ENCODE measurements at regions not wholly inside any gene's neighbourhood (a gene's known extent, or its start where the extent isn't known, plus 50 kb on each side); places are given as distances from the start of the nearest gene placed in this dataset.

DNA sequence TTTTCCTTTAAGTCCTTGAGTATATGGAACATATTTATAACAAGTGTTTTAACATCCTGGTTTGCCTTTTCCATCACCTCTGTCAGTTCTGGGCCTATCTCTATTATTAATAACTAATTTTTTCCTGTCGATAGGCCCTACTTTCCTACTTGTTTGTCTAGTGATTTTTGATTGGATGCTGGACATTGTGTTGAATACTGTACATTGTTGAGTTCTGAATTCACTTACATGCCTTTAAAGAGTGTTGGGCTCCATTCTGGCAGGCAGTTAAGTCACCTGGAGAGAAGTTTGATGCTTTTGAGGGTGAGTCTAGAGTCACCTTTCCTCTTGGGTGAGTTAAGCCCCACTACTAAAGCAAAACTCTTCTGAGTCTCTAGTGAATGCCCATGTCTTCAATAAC, 77.5 kb upstream of the C14orf180 start:
- Histone ChIP-seq H3K9me3 (ENCODE audit: control insufficient read depth, insufficient read depth, low read length) (no peaks in the 10 kb centered on the region), H3K27me3 (ENCODE audit: control insufficient read depth, insufficient read depth, low read length) (no peaks in the 10 kb centered on the region), H3K4me1 (ENCODE audit: control insufficient read depth, insufficient read depth, low read length) (no peaks in the 10 kb centered on the region), H3K27ac (ENCODE audit: low read length) (no peak overlapping the region), H3K4me3 (ENCODE audit: low read length) (no peak overlapping the region), H3K36me3 (ENCODE audit: control insufficient read depth, insufficient read depth, low read length) (no peaks in the 10 kb centered on the region)
- DNase-seq (ENCODE audit: low read depth, low spot score): no peak
- WGBS (ENCODE audit: insufficient coverage, insufficient read length): no CpG with 5 or more reads among the region's 1 CpG

DNA sequence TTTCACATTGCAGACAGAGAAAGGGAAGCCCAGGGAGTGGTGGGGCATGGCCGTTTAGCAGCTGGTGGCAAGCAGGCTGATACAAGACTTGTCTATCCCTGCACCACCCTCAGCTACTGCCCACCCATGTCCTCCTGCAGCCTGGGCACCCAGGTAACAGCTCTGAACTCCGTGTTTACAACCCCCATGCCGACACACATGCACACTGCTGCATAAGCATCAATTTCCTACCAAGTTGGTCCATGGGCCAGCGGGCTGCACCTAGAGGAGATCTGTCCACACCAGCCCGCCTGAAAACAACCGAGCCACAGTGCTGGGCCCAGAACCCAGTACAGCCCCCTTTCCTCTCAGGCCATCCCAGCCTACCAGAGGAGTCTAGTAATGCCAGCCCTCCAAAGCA, 75.9 kb upstream of the C14orf180 start:
- no CpG with 5 or more reads among the region's 6 CpGs for WGBS (ENCODE audit: insufficient coverage, insufficient read length)
- H3K4me1 ChIP-seq (ENCODE audit: control insufficient read depth, insufficient read depth, low read length): no peaks in the 10 kb centered on the region
- no peaks in the 10 kb centered on the region for H3K27me3 ChIP-seq (ENCODE audit: control insufficient read depth, insufficient read depth, low read length)

DNA sequence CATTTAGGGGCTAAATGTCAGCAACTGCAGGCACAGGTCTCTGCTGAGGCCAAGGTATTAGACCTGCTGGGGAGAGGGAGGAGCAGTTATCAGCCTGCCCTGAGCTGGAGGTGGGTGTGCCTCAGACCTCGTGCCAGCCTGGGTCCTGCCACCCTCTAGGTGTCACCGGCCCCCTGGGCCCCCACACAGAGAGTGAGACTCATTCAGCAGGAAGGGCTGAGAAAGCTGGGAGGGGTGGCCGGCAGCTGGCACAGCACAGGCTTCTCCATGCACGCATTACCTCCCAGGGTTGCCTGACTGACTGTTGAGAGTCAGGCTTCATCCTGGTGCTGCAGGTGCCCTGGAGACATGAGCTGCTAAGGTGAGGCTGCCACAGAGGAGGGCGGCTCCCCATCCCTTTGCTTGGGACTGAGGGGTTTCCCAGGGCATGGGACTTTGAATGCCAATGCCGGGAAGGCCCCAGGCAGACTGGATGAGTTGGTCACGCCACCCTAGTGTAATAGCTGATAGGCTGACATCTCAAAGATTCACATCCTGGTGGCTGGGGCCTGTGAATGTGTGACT, 75.3 kb upstream of the C14orf180 start:
- Histone ChIP-seq H3K9me3 (ENCODE audit: control insufficient read depth, insufficient read depth, low read length) (no peaks in the 10 kb centered on the region), H3K4me1 (ENCODE audit: control insufficient read depth, insufficient read depth, low read length) (no peaks in the 10 kb centered on the region), H3K36me3 (ENCODE audit: control insufficient read depth, insufficient read depth, low read length) (no peaks in the 10 kb centered on the region), H3K4me3 (ENCODE audit: low read length) (no peak overlapping the region), H3K27me3 (ENCODE audit: control insufficient read depth, insufficient read depth, low read length) (no peaks in the 10 kb centered on the region), H3K27ac (ENCODE audit: low read length) (no peak overlapping the region)
- WGBS (ENCODE audit: insufficient coverage, insufficient read length): no CpG with 5 or more reads among the region's 7 CpGs
- DNase-seq (ENCODE audit: low read depth, low spot score): no peak

More for the DNA sequence above, 75.9 kb upstream of the C14orf180 start:
- Histone ChIP-seq H3K36me3 (ENCODE audit: control insufficient read depth, insufficient read depth, low read length) (no peaks in the 10 kb centered on the region), H3K9me3 (ENCODE audit: control insufficient read depth, insufficient read depth, low read length) (no peaks in the 10 kb centered on the region), H3K4me3 (ENCODE audit: low read length) (no peak overlapping the region), H3K27ac (ENCODE audit: low read length) (no peak overlapping the region)
- no peak for DNase-seq (ENCODE audit: low read depth, low spot score)

DNA sequence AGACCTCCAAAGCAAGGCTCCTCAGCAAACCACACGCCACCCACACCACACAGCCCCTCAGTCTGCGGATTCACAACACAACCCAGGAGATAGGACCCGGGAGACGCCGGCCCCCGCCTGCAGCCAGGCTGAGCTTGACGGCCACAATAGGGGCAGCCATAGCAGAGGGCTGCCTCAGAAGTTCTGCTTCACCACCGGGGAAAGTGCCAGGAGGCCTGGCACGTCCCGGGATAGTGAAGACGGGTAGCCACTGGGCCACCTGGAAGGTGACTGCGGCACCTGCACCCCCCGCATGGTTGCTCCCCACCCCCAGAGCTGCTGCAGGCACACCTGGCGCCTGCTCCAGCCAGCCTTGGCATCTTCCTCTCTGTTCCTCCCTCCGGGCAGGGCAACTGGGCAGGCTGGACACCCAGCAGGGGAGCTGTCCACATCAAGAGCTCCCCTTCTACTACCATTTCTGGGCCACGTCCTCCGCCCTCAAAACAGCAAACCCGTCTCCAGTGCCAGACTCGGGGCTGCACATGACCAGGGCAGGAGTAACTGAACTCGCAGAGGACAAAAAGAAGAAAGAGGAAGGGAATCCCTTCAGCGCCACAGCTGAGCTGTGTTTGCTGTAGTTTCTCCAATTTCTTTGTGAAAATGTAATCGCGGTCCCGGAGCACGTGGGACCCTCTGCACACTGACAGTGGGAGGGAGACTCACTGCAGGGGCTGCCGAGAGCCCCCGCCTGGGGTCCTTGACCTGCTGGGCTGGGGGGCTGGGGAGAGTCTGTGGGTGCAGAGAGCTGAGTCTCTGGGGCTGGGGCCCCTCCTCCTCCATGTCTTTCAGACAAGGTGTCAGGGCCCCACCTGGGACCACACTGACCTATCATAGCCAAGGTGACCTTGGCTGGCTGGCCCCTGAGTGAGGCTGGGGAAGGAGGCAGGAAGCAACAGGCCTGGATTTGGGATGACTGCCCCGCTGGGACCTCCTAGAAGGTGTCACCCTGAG, 74.2 kb upstream of the C14orf180 start:
- Histone ChIP-seq H3K9me3 (ENCODE audit: control insufficient read depth, insufficient read depth, low read length) (no peaks in the 10 kb centered on the region), H3K27me3 (ENCODE audit: control insufficient read depth, insufficient read depth, low read length) (no peaks in the 10 kb centered on the region), H3K27ac (ENCODE audit: low read length) (no peak overlapping the region), H3K36me3 (ENCODE audit: control insufficient read depth, insufficient read depth, low read length) (no peaks in the 10 kb centered on the region), H3K4me3 (ENCODE audit: low read length) (no peak overlapping the region), H3K4me1 (ENCODE audit: control insufficient read depth, insufficient read depth, low read length) (no peaks in the 10 kb centered on the region)
- no CpG with 5 or more reads among the region's 28 CpGs for WGBS (ENCODE audit: insufficient coverage, insufficient read length)
- no peak for DNase-seq (ENCODE audit: low read depth, low spot score)

DNA sequence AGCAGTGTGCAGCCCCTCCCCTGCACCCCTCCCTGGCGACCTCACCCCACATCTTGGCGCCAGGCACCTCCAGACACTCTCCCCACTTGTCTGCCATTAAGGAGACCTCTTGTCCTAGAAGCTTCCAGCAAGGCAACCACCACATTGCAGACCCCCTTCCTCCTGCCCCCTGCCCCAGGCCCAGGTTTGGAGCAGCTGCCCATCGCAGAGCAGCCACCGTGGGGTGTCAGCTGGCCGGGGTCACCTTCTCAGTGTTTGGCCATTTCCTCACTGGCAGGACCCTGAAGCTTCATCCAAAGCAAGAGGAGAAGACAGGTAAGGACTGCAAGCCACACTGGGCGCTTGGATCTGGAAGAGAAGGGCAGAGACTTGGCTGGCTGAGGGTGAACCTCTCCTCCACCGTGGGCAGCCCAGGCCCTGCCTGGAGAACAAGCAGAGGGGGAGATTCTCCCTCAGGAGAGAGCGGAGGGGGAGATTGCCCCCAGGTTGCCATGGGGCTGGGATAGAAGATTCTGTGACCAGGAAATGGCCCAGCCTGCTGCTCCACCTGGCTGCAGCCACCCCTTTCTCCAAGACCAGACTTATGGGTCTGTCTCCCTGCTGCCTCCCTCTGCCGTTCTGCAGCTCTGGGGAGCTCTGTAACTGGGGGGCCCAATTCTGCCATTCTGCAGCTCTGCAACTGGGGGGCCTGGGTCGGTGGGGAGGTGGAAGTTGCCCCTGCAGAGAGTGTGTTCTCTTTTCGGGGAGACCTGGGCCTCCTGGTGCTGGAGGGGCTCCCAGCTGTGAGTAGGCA, 72.9 kb upstream of the C14orf180 start:
- H3K27me3 ChIP-seq (ENCODE audit: control insufficient read depth, insufficient read depth, low read length): no peaks in the 10 kb centered on the region
- no peak for DNase-seq (ENCODE audit: low read depth, low spot score)
- H3K27ac ChIP-seq (ENCODE audit: low read length): no peak overlapping the region
- no peaks in the 10 kb centered on the region for H3K9me3 ChIP-seq (ENCODE audit: control insufficient read depth, insufficient read depth, low read length)
- no peaks in the 10 kb centered on the region for H3K36me3 ChIP-seq (ENCODE audit: control insufficient read depth, insufficient read depth, low read length)
- H3K4me1 ChIP-seq (ENCODE audit: control insufficient read depth, insufficient read depth, low read length): no peaks in the 10 kb centered on the region
- WGBS (ENCODE audit: insufficient coverage, insufficient read length): no CpG with 5 or more reads among the region's 11 CpGs
- H3K4me3 ChIP-seq (ENCODE audit: low read length): no peak overlapping the region

DNA sequence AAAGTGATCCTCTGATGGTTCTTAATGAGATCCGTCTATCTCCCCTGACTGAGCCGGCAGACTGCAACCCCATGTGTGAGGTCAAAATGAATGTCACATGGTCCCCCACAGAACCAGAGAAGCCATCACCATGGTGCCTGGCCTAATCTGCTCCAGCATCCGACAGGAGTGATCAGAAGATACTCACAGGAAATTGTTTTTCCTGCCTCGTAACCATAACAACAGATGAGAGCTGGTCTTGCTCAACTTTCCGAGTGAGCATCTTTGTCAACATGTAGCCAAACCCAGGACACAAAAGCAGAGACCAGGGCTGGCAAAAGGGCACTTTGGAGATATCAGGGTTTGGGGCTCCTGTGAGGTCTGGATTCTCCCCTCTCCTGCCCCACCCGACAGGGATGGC, 72.1 kb upstream of the C14orf180 start:
- WGBS (ENCODE audit: insufficient coverage, insufficient read length): no CpG with 5 or more reads among the region's 6 CpGs

DNA sequence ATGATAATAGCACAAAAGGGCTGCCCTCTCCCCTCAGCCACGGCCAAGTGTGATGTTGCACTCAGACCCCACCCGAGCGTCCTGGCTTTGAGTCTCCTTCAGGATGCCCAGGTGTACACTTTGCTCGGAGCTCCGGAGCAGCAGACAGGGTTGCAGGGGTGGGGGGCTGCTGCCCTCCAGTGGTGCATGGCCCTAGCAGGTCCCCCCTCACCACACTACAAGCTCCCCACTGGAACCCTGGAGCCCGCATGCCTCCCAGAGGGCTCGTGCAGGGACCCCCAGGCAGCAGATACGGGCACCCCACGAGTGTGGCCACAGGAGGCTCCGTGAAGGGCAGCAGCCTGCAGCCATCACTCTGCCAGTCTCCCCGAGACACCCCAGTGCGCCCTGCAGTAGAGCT, 69.9 kb upstream of the C14orf180 start:
- no peaks in the 10 kb centered on the region for H3K9me3 ChIP-seq (ENCODE audit: control insufficient read depth, insufficient read depth, low read length)
- no peak overlapping the region for H3K4me3 ChIP-seq (ENCODE audit: low read length)
- no peaks in the 10 kb centered on the region for H3K36me3 ChIP-seq (ENCODE audit: control insufficient read depth, insufficient read depth, low read length)
- no peaks in the 10 kb centered on the region for H3K27me3 ChIP-seq (ENCODE audit: control insufficient read depth, insufficient read depth, low read length)
- no peak overlapping the region for H3K27ac ChIP-seq (ENCODE audit: low read length)
- no peak for DNase-seq (ENCODE audit: low read depth, low spot score)
- no CpG with 5 or more reads among the region's 12 CpGs for WGBS (ENCODE audit: insufficient coverage, insufficient read length)
- no peaks in the 10 kb centered on the region for H3K4me1 ChIP-seq (ENCODE audit: control insufficient read depth, insufficient read depth, low read length)

More for the DNA sequence above, 72.1 kb upstream of the C14orf180 start:
- no peak for DNase-seq (ENCODE audit: low read depth, low spot score)
- Histone ChIP-seq H3K36me3 (ENCODE audit: control insufficient read depth, insufficient read depth, low read length) (no peaks in the 10 kb centered on the region), H3K4me3 (ENCODE audit: low read length) (no peak overlapping the region), H3K27me3 (ENCODE audit: control insufficient read depth, insufficient read depth, low read length) (no peaks in the 10 kb centered on the region), H3K4me1 (ENCODE audit: control insufficient read depth, insufficient read depth, low read length) (no peaks in the 10 kb centered on the region), H3K9me3 (ENCODE audit: control insufficient read depth, insufficient read depth, low read length) (no peaks in the 10 kb centered on the region), H3K27ac (ENCODE audit: low read length) (no peak overlapping the region)

DNA sequence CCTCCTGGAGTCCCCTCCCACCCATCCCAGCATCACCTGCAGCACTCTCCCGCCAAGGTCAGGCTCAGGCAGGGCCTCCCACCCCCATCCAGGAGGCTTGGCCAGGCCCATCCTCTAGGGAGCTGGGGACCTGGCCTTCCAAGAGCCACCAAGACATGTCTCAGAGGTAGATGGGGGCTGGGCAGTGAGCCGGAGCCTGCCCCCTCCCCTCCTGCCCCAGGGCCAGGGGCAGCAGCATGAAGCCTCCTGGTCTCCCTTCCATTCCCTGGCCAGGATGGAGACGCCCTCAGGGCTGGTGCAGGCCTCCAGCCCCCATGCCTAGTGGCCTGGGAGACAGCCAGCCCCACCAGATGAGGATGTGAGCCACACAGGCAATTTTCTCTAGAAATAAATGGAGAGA, 69.3 kb upstream of the C14orf180 start:
- Histone ChIP-seq H3K36me3 (ENCODE audit: control insufficient read depth, insufficient read depth, low read length) (no peaks in the 10 kb centered on the region), H3K4me3 (ENCODE audit: low read length) (no peak overlapping the region), H3K9me3 (ENCODE audit: control insufficient read depth, insufficient read depth, low read length) (no peaks in the 10 kb centered on the region), H3K27me3 (ENCODE audit: control insufficient read depth, insufficient read depth, low read length) (no peaks in the 10 kb centered on the region), H3K27ac (ENCODE audit: low read length) (no peak overlapping the region), H3K4me1 (ENCODE audit: control insufficient read depth, insufficient read depth, low read length) (no peaks in the 10 kb centered on the region)
- no CpG with 5 or more reads among the region's 3 CpGs for WGBS (ENCODE audit: insufficient coverage, insufficient read length)
- no peak for DNase-seq (ENCODE audit: low read depth, low spot score)

DNA sequence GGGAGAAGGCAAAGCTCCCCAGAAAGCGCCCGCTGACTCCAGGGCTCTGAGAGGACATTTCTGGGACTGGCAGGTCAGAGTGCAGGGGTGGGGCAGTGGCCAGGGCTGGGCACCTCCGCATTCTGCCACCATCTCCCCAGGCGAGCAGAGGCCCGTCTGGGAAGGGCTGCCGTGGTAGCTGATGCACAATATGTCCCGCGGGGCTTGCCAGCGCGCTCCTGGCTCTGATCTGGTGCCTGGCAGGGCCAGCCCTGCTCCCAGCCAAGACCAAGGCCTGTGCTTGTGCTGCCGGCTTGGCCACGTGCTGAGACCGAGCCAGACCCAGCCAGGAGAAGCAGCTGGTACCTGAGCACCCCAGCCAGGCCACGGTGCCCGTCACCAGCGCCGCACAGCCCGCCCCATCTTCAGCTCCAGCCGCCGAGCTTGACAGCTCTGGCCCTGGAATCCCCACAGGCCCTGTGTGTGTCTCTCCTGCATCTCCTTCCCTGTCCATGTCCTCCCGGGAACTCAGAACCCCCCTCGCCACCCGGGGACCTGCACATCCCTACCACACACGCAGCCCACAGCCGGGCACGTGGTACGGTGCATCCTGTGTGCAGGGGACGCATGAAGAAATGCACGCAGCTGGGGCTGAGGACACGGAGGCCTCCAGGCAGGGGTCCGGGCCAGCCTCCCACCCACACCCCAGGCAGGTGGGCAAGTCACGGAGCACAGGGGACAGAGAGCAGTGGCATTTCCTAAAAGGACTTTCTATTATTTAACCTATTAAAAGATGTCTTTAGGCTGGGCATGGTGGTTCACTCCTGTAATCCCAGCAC, 68.6 kb upstream of the C14orf180 start:
- WGBS (ENCODE audit: insufficient coverage, insufficient read length): no CpG with 5 or more reads among the region's 32 CpGs
- H3K27ac ChIP-seq (ENCODE audit: low read length): no peak overlapping the region
- H3K4me3 ChIP-seq (ENCODE audit: low read length): no peak overlapping the region
- H3K9me3 ChIP-seq (ENCODE audit: control insufficient read depth, insufficient read depth, low read length): no peaks in the 10 kb centered on the region
- no peaks in the 10 kb centered on the region for H3K4me1 ChIP-seq (ENCODE audit: control insufficient read depth, insufficient read depth, low read length)
- H3K27me3 ChIP-seq (ENCODE audit: control insufficient read depth, insufficient read depth, low read length): no peaks in the 10 kb centered on the region
- no peaks in the 10 kb centered on the region for H3K36me3 ChIP-seq (ENCODE audit: control insufficient read depth, insufficient read depth, low read length)
- no peak for DNase-seq (ENCODE audit: low read depth, low spot score)

DNA sequence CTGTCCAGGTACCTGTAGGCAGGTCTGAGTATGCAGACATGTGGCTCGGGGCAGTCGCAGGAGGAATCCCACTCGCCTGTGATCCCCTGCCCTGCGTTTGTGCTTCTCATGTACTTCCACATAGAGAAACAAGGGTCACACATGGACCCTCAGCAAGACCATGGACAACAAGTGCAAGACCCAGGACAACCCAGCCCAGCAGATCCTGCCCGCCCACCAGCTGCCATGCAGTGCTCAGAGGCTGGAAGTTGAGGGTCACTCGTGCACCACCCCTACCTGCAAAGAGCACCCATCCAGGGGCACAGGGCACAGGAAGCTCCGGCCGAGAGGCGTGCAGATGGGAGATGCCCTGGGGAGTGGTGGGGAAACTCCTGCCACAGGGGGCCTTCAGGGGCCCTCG, 67.5 kb upstream of the C14orf180 start:
- H3K4me1 ChIP-seq (ENCODE audit: control insufficient read depth, insufficient read depth, low read length): no peaks in the 10 kb centered on the region
- no peak overlapping the region for H3K27ac ChIP-seq (ENCODE audit: low read length)
- no peaks in the 10 kb centered on the region for H3K36me3 ChIP-seq (ENCODE audit: control insufficient read depth, insufficient read depth, low read length)
- no peaks in the 10 kb centered on the region for H3K9me3 ChIP-seq (ENCODE audit: control insufficient read depth, insufficient read depth, low read length)
- DNase-seq (ENCODE audit: low read depth, low spot score): no peak
- no peak overlapping the region for H3K4me3 ChIP-seq (ENCODE audit: low read length)
- WGBS (ENCODE audit: insufficient coverage, insufficient read length): no CpG with 5 or more reads among the region's 10 CpGs
- no peaks in the 10 kb centered on the region for H3K27me3 ChIP-seq (ENCODE audit: control insufficient read depth, insufficient read depth, low read length)

Measured in iPS DF 6.9 (cell line).